ENCODE measurements at regions not wholly inside any gene's neighbourhood (a gene's known extent, or its start where the extent isn't known, plus 50 kb on each side); places are given as distances from the start of the nearest gene placed in this dataset.

DNA sequence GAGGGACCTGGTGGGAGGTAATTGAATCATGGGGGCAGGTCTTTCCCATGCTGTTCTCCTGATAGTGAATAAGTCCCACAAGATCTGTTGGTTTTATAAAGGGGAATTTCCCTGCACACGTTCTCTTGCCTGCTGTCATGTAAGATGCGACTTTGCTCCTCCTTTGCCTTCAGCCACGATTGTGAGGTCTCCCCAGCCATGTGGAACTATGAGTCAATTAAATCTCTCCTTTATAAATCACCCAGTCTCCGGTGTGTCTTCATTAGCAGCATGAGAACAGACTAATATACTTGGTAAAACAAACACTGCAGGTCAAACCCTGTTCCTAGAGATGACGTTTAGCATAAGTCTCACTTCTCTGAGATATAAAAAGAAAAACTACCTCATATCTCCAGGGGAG lies 148.3 kb downstream of the MATN1 start:
- no peak overlapping the region for H3K27ac ChIP-seq (ENCODE audit: low read depth, low read length)
- H3K27me3 ChIP-seq (ENCODE audit: insufficient read depth, low read length) = no peaks in the 10 kb centered on the region
- intact Hi-C loops (cut with micrococcal nuclease) = no loop called here
- H3K4me1 ChIP-seq (ENCODE audit: control insufficient read depth in 1 of 2, insufficient read depth in 2 of 2, low read length in 2 of 2) = no peaks in the 10 kb centered on the region
- H3K36me3 ChIP-seq (ENCODE audit: control insufficient read depth in 1 of 2, insufficient read depth in 2 of 2, low read length in 2 of 2) = no peaks in the 10 kb centered on the region
- H3K79me2 ChIP-seq (ENCODE audit: insufficient read depth, low read length) = no peaks in the 10 kb centered on the region
- BruUV-seq (replicated peaks) = no TSS peak
- DNase-seq (ENCODE audit: low read depth, low spot score) (no peak), ATAC-seq (no peak)
- ChIA-PET CTCF (no interaction called here), POLR2A (no interaction called here), RAD21 (ENCODE audit: low non-redundant PET in 1 of 2, low total read pairs in 2 of 2, uncharacterized antibody in 2 of 2, unreplicated experiment in 2 of 2) (no interaction called here)
- H3K9me3 ChIP-seq (ENCODE audit: control insufficient read depth in 1 of 2, insufficient read depth in 1 of 2, low read depth in 1 of 2, low read length in 2 of 2) = no peaks in the 10 kb centered on the region
- H3K4me3 ChIP-seq (replicated peaks in 1 of 2; ENCODE audit: low read depth in 1 of 2, low read length in 2 of 2) = no peak overlapping the region
- H3K9ac ChIP-seq (ENCODE audit: low read length) = no peak overlapping the region
- H3K9me2 ChIP-seq (ENCODE audit: insufficient read depth) = no peaks in the 10 kb centered on the region
- TF ChIP-seq SIN3A (IDR thresholded peaks at IDR 0.05; ENCODE audit: low read depth) (no peak), CEBPB (IDR thresholded peaks at IDR 0.05; ENCODE audit: low read depth) (no peak), TCF7L2 (IDR thresholded peaks at IDR 0.05; ENCODE audit: borderline replicate concordance, extremely low read depth, insufficient read depth, insufficient read length) (no peak), ZFX (IDR thresholded peaks at IDR 0.05) (no peak), FOSL1 (IDR thresholded peaks at IDR 0.05; ENCODE audit: low read depth) (no peak), JUND (IDR thresholded peaks at IDR 0.05) (no peak), EGR1 (IDR thresholded peaks at IDR 0.05; ENCODE audit: low read depth) (no peak), EZH2 (IDR thresholded peaks at IDR 0.05) (no peak)
- TF ChIP-seq, protein P1, sequence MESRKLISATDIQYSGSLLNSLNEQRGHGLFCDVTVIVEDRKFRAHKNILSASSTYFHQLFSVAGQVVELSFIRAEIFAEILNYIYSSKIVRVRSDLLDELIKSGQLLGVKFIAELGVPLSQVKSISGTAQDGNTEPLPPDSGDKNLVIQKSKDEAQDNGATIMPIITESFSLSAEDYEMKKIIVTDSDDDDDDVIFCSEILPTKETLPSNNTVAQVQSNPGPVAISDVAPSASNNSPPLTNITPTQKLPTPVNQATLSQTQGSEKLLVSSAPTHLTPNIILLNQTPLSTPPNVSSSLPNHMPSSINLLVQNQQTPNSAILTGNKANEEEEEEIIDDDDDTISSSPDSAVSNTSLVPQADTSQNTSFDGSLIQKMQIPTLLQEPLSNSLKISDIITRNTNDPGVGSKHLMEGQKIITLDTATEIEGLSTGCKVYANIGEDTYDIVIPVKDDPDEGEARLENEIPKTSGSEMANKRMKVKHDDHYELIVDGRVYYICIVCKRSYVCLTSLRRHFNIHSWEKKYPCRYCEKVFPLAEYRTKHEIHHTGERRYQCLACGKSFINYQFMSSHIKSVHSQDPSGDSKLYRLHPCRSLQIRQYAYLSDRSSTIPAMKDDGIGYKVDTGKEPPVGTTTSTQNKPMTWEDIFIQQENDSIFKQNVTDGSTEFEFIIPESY (IDR thresholded peaks at IDR 0.05; ENCODE audit: extremely low read depth, insufficient replicate concordance, low read length) = no peak
- TF ChIP-seq, protein P2, sequence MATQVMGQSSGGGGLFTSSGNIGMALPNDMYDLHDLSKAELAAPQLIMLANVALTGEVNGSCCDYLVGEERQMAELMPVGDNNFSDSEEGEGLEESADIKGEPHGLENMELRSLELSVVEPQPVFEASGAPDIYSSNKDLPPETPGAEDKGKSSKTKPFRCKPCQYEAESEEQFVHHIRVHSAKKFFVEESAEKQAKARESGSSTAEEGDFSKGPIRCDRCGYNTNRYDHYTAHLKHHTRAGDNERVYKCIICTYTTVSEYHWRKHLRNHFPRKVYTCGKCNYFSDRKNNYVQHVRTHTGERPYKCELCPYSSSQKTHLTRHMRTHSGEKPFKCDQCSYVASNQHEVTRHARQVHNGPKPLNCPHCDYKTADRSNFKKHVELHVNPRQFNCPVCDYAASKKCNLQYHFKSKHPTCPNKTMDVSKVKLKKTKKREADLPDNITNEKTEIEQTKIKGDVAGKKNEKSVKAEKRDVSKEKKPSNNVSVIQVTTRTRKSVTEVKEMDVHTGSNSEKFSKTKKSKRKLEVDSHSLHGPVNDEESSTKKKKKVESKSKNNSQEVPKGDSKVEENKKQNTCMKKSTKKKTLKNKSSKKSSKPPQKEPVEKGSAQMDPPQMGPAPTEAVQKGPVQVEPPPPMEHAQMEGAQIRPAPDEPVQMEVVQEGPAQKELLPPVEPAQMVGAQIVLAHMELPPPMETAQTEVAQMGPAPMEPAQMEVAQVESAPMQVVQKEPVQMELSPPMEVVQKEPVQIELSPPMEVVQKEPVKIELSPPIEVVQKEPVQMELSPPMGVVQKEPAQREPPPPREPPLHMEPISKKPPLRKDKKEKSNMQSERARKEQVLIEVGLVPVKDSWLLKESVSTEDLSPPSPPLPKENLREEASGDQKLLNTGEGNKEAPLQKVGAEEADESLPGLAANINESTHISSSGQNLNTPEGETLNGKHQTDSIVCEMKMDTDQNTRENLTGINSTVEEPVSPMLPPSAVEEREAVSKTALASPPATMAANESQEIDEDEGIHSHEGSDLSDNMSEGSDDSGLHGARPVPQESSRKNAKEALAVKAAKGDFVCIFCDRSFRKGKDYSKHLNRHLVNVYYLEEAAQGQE (IDR thresholded peaks at IDR 0.05; ENCODE audit: low read depth) = no peak
- no peaks in the 10 kb centered on the region for H4K20me1 ChIP-seq (ENCODE audit: insufficient read depth)
- no peak overlapping the region for H2AFZ ChIP-seq (ENCODE audit: low read depth, low read length, poor library complexity, severe bottlenecking)
- no peak overlapping the region for H3K4me2 ChIP-seq (ENCODE audit: low read length)

All from HCT116 (cell line).